Ishikawa (cell line): ENCODE measurements at regions not wholly inside any gene's neighbourhood (a gene's known extent, or its start where the extent isn't known, plus 50 kb on each side); places are given as distances from the start of the nearest gene placed in this dataset.

Experiments used
- FOXM1 ChIP-seq: IDR thresholded peaks from 2 replicates; pipeline ENCODE4 v1.6.1; 2012; ENCODE audit warnings: low read depth, borderline replicate concordance
- USF1 ChIP-seq: IDR thresholded peaks from 2 replicates; pipeline ENCODE4 v1.6.1; 2012
- ZBTB7A ChIP-seq: IDR thresholded peaks from 2 replicates; pipeline ENCODE4 v1.6.1; 2012; ENCODE audit warnings: low read depth
- TF ChIP-seq, protein P1 (sequence below): IDR thresholded peaks from 2 replicates; pipeline ENCODE4 v1.6.1; 2012

- TF ChIP-seq USF1: no peak
- TF ChIP-seq ZBTB7A: no peak
- TF ChIP-seq FOXM1: no peak
- TF ChIP-seq, protein P1, sequence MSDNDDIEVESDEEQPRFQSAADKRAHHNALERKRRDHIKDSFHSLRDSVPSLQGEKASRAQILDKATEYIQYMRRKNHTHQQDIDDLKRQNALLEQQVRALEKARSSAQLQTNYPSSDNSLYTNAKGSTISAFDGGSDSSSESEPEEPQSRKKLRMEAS: no peak
These were observed 592.3 kb downstream of the EPHA7 start for GRCh38 chr6:92827104-92827503.
